GM12878 (cell line): ENCODE measurements at regions not wholly inside any gene's neighbourhood (a gene's known extent, or its start where the extent isn't known, plus 50 kb on each side); places are given as distances from the start of the nearest gene placed in this dataset.
"Not testable (repeated sequence)": the region's sequence is repeated elsewhere in the genome, so short reads cannot be mapped to it uniquely, and the experiment has no call there.

Experiments
- BCL11A ChIP-seq: IDR thresholded peaks from 2 replicates; pipeline ENCODE4 v1.6.1; 2011; ENCODE audit warnings: low read depth, low read length
- POLR2A ChIP-seq: IDR thresholded peaks from 2 replicates; pipeline ENCODE4 v1.6.1; 2011; ENCODE audit warnings: low read depth, mild to moderate bottlenecking, low read length
- TF ChIP-seq, protein P1 (sequence below): fragments of 450-650 bp; IDR thresholded peaks from 2 replicates; pipeline ENCODE4 v1.6.1; 2016; ENCODE audit warnings: mild to moderate bottlenecking

- TF ChIP-seq BCL11A, POLR2A: not testable (repeated sequence)
- TF ChIP-seq, protein P1, sequence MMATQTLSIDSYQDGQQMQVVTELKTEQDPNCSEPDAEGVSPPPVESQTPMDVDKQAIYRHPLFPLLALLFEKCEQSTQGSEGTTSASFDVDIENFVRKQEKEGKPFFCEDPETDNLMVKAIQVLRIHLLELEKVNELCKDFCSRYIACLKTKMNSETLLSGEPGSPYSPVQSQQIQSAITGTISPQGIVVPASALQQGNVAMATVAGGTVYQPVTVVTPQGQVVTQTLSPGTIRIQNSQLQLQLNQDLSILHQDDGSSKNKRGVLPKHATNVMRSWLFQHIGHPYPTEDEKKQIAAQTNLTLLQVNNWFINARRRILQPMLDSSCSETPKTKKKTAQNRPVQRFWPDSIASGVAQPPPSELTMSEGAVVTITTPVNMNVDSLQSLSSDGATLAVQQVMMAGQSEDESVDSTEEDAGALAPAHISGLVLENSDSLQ, result not testable (repeated sequence)
Observed at GRCh38 chr9:94425312-94425711, 96.9 kb upstream of the NUTM2F start.
